ENCODE measurements at regions not wholly inside any gene's neighbourhood (a gene's known extent, or its start where the extent isn't known, plus 50 kb on each side); places are given as distances from the start of the nearest gene placed in this dataset.

DNA sequence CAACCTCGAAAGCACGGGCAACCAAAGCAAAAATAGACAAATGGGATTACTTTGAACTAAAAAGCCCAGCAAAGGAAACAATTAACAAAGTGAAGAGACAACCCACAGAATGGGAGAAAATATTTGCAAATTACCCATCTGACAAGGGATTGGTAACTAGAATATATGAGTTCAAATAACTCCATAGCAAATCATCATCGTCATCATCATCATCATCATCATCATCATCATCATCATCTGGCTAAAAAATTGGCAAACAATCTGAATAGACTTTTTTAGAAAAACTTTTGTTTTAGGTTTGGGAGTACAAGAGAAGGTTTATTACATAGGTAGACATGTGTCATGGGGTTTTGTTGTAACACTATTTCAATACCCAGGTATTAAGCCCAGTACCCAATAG lies 1239.3 kb upstream of the FAM98A start:
- no peak overlapping the region for H3K27ac ChIP-seq (ENCODE audit: low read depth in 1 of 2, low read length in 2 of 2)
- intact Hi-C loops (cut with DNase I), result no loop called here
- no peaks in the 10 kb centered on the region for H3K4me1 ChIP-seq (ENCODE audit: control insufficient read depth in 1 of 2, insufficient read depth in 2 of 2, low read length in 2 of 2)
- no peaks in the 10 kb centered on the region for H3K36me3 ChIP-seq (ENCODE audit: control insufficient read depth in 1 of 2, insufficient read depth in 2 of 2, low read length in 1 of 2)
- ATAC-seq (ENCODE audit: low FRiP score) (no peak), DNase-seq (no peak)
- 82 to 86% methylated on average over 3 of the region's 3 CpGs for WGBS, 2 donors
- H3K27me3 ChIP-seq (ENCODE audit: control insufficient read depth in 1 of 2, insufficient read depth in 2 of 2, low read length in 1 of 2), result no peaks in the 10 kb centered on the region
- H3K9me3 ChIP-seq (ENCODE audit: control insufficient read depth, low read length), result no peaks in the 10 kb centered on the region
- H3K4me3 ChIP-seq (ENCODE audit: low read length in 2 of 2), result no peak overlapping the region

DNA sequence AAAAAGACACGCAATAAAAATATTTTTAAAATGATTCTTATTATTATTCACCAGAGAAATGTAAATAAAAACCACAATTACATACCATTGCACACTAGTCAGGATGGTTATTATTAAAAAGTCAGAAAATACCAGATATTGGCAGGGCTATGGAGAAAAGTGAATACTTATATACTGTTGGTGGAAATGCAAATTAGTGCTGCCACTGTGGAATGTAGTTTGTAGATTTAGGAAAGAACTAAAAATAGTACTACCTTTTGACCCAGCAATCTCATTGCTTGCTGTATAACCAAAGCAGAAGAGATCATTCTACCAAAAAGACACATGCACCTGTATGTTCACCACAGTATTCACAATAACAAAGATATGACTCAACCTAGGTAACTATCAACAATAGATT lies 1237.3 kb upstream of the FAM98A start:
- DNase-seq, result no peak
- 64 to 65% methylated on average over 1 of the region's 1 CpG for WGBS, 2 donors
- no peaks in the 10 kb centered on the region for H3K4me1 ChIP-seq (ENCODE audit: control insufficient read depth in 1 of 2, insufficient read depth in 2 of 2, low read length in 2 of 2)
- intact Hi-C loops (cut with DNase I), result no loop called here
- no peaks in the 10 kb centered on the region for H3K36me3 ChIP-seq (ENCODE audit: control insufficient read depth in 1 of 2, insufficient read depth in 2 of 2, low read length in 1 of 2)
- H3K27me3 ChIP-seq (ENCODE audit: control insufficient read depth in 1 of 2, insufficient read depth in 2 of 2, low read length in 1 of 2), result no peaks in the 10 kb centered on the region
- ATAC-seq (ENCODE audit: low FRiP score), result no peak
- H3K27ac ChIP-seq (ENCODE audit: low read depth in 1 of 2, low read length in 2 of 2), result no peak overlapping the region
- no peak overlapping the region for H3K4me3 ChIP-seq (ENCODE audit: low read length in 2 of 2)
- no peaks in the 10 kb centered on the region for H3K9me3 ChIP-seq (ENCODE audit: control insufficient read depth, low read length)

DNA sequence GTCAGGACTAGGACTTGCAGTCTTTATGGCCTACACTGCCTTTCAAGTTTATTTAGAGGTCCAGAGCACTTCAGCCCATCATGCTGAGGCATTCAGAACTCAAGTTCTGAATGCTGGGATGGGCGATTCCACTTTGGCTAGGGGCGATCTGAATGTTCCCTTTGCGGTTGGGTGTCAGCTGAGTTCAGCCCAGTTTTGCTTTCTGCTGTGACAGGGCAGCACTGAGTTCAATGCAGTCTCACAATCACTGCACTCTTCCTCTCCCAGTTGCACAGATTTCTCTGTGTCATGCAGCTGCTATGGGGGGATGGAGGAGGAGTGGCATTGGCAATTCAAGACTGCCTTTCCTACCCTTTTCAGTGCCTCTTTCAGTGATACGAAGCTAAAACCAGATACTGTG lies 1232.0 kb upstream of the FAM98A start:
- intact Hi-C loops (cut with DNase I), result no loop called here
- Histone ChIP-seq H3K4me1 (ENCODE audit: control insufficient read depth in 1 of 2, insufficient read depth in 2 of 2, low read length in 2 of 2) (no peaks in the 10 kb centered on the region), H3K4me3 (ENCODE audit: low read length in 2 of 2) (no peak overlapping the region), H3K9me3 (ENCODE audit: control insufficient read depth, low read length) (no peaks in the 10 kb centered on the region), H3K27me3 (ENCODE audit: control insufficient read depth in 1 of 2, insufficient read depth in 2 of 2, low read length in 1 of 2) (no peaks in the 10 kb centered on the region), H3K36me3 (ENCODE audit: control insufficient read depth in 1 of 2, insufficient read depth in 2 of 2, low read length in 1 of 2) (no peaks in the 10 kb centered on the region), H3K27ac (ENCODE audit: low read depth in 1 of 2, low read length in 2 of 2) (no peak overlapping the region)
- DNase-seq (no peak), ATAC-seq (ENCODE audit: low FRiP score) (no peak)
- whole genome bisulfite sequencing, 2 donors, result 64 to 76% methylated on average over 4 of the region's 4 CpGs

DNA sequence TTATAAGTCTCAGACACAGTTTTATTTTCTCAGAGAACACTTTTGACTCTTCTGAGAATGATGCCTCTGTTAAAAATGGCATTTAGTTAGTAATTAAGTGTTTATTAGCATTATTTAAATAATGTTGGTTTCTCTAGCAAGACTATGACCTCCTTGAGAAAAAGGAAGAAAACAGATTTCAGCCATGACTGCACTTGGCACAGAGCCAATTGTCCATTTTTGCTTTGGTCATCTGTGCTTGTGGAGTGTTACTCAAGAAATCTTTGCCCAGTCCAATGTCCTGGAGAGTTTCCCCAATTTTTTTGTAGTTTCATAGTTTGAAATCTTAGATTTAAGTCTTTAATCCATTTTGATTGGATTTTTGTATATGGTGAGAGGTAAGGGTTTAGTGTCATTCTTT lies 1229.4 kb upstream of the FAM98A start:
- Histone ChIP-seq H3K36me3 (ENCODE audit: control insufficient read depth in 1 of 2, insufficient read depth in 2 of 2, low read length in 1 of 2) (no peaks in the 10 kb centered on the region), H3K27me3 (ENCODE audit: control insufficient read depth in 1 of 2, insufficient read depth in 2 of 2, low read length in 1 of 2) (no peaks in the 10 kb centered on the region), H3K4me1 (ENCODE audit: control insufficient read depth in 1 of 2, insufficient read depth in 2 of 2, low read length in 2 of 2) (no peaks in the 10 kb centered on the region), H3K27ac (ENCODE audit: low read depth in 1 of 2, low read length in 2 of 2) (no peak overlapping the region), H3K4me3 (ENCODE audit: low read length in 2 of 2) (no peak overlapping the region), H3K9me3 (ENCODE audit: control insufficient read depth, low read length) (no peaks in the 10 kb centered on the region)
- DNase-seq, result no peak
- intact Hi-C loops (cut with DNase I), result no loop called here
- ATAC-seq (ENCODE audit: low FRiP score), result no peak

DNA sequence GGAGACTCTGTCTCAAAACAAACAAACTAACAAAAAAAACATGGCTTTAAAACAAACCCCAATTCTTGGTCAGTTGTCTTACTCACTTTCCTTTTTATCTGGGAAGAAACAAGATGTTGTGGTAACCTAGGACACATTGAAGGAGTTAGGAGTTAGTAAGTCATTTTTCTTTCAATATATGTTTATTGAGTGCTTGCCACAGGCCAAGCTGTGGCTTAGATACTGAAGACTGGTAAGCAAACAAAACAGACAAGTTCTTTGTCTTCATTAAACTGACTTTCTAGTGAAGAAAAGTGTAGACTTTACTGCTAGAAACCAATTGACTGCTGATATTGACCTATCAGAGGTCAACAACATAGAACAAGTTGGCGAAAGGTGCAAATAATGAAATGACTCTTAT lies 1228.3 kb upstream of the FAM98A start:
- no peak overlapping the region for H3K27ac ChIP-seq (ENCODE audit: low read depth in 1 of 2, low read length in 2 of 2)
- no peak for DNase-seq
- WGBS, 2 donors, result 77 to 82% methylated on average over 1 of the region's 1 CpG

DNA sequence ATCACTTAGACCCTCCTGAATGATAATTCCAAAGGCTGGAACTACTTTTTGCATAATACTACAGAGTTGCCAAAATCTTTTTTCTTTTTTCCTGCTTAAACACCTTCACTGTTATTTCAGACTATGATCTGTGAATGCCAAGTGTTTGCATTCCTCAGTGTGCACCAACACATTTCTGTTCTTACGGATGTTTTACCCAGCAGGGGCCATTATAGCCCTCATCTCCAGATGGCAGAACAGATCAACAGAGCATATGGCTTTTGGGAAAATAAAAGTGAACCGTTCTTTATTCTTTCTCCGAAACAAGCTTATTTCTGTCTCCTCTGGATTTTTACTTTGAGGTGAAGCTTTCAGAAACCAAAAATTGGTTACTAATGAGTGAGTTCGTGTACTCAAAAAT lies 1226.6 kb upstream of the FAM98A start:
- 41 to 51% methylated on average over 4 of the region's 4 CpGs for WGBS, 2 donors
- Histone ChIP-seq H3K4me3 (ENCODE audit: low read length in 2 of 2) (no peak overlapping the region), H3K27ac (ENCODE audit: low read depth in 1 of 2, low read length in 2 of 2) (no peak overlapping the region), H3K9me3 (ENCODE audit: control insufficient read depth, low read length) (no peaks in the 10 kb centered on the region), H3K27me3 (ENCODE audit: control insufficient read depth in 1 of 2, insufficient read depth in 2 of 2, low read length in 1 of 2) (no peaks in the 10 kb centered on the region), H3K4me1 (ENCODE audit: control insufficient read depth in 1 of 2, insufficient read depth in 2 of 2, low read length in 2 of 2) (no peaks in the 10 kb centered on the region), H3K36me3 (ENCODE audit: control insufficient read depth in 1 of 2, insufficient read depth in 2 of 2, low read length in 1 of 2) (no peaks in the 10 kb centered on the region)
- intact Hi-C loops (cut with DNase I), result no loop called here
- ATAC-seq (ENCODE audit: low FRiP score), result no peak
- no peak for DNase-seq

More for the DNA sequence above, 1228.3 kb upstream of the FAM98A start:
- H3K36me3 ChIP-seq (ENCODE audit: control insufficient read depth in 1 of 2, insufficient read depth in 2 of 2, low read length in 1 of 2), result no peaks in the 10 kb centered on the region
- no peak for ATAC-seq (ENCODE audit: low FRiP score)
- no peak overlapping the region for H3K4me3 ChIP-seq (ENCODE audit: low read length in 2 of 2)
- H3K4me1 ChIP-seq (ENCODE audit: control insufficient read depth in 1 of 2, insufficient read depth in 2 of 2, low read length in 2 of 2), result no peaks in the 10 kb centered on the region
- H3K9me3 ChIP-seq (ENCODE audit: control insufficient read depth, low read length), result no peaks in the 10 kb centered on the region
- intact Hi-C loops (cut with DNase I), result no loop called here
- no peaks in the 10 kb centered on the region for H3K27me3 ChIP-seq (ENCODE audit: control insufficient read depth in 1 of 2, insufficient read depth in 2 of 2, low read length in 1 of 2)

DNA sequence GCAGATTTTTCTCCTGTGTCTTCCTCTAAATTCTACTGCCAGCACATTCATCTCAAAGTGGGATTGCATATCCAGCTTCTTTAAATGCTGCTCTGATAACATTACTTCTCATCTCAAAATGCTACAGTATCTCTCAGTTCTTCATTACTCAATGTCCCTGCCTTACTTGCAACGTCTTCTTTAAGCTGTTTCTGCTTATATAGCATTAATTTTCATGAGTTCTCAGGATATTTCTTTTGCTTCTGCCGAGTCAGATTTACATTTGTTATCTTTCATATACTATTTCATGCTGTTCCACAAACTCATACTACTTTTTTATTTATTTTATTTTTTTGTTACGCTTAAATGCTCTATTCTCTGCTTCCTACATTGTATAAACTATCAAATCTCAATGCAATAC lies 1223.5 kb upstream of the FAM98A start:
- ATAC-seq (ENCODE audit: low FRiP score) (no peak), DNase-seq (no peak)
- WGBS, 2 donors, result 54 to 57% methylated on average over 3 of the region's 3 CpGs
- Histone ChIP-seq H3K4me1 (ENCODE audit: control insufficient read depth in 1 of 2, insufficient read depth in 2 of 2, low read length in 2 of 2) (no peaks in the 10 kb centered on the region), H3K36me3 (ENCODE audit: control insufficient read depth in 1 of 2, insufficient read depth in 2 of 2, low read length in 1 of 2) (no peaks in the 10 kb centered on the region), H3K9me3 (ENCODE audit: control insufficient read depth, low read length) (no peaks in the 10 kb centered on the region), H3K27ac (ENCODE audit: low read depth in 1 of 2, low read length in 2 of 2) (no peak overlapping the region), H3K4me3 (ENCODE audit: low read length in 2 of 2) (no peak overlapping the region), H3K27me3 (ENCODE audit: control insufficient read depth in 1 of 2, insufficient read depth in 2 of 2, low read length in 1 of 2) (no peaks in the 10 kb centered on the region)
- intact Hi-C loops (cut with DNase I), result no loop called here

DNA sequence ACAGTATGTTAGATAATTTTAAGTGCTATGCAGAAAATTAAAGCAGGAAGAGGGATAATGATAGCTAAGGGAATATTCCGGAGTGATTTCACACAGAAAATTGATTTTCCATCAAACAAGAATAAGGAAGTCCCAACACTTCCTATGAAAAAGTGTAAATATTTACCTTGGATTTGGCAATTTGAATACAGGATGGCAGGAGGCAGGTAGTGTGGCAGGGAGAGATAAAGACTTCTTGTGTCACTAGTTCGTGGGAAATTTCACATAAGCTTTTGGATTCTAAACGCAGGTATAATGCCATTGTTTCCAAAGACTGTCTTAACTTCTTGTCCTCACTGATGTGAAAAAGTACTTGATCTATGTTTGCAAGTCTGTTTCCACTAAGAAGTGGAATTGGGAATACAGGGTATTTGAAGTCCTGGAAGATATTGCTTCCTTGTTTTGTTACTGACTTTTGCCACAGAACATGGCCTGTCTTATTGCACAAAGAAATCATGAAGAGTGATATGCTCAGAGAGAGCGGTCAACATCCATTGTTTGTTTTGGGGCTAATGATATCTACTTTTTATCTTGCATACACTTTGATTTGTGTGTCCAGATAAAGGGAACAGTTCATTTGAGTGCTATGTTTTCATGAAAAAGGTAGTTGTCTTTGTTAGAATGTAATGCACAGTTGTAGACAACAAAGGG lies 1216.1 kb upstream of the FAM98A start:
- no peak for ATAC-seq (ENCODE audit: low FRiP score)
- Histone ChIP-seq H3K36me3 (ENCODE audit: control insufficient read depth in 1 of 2, insufficient read depth in 2 of 2, low read length in 1 of 2) (no peaks in the 10 kb centered on the region), H3K4me1 (ENCODE audit: control insufficient read depth in 1 of 2, insufficient read depth in 2 of 2, low read length in 2 of 2) (no peaks in the 10 kb centered on the region), H3K27ac (ENCODE audit: low read depth in 1 of 2, low read length in 2 of 2) (no peak overlapping the region), H3K9me3 (ENCODE audit: control insufficient read depth, low read length) (no peaks in the 10 kb centered on the region), H3K4me3 (ENCODE audit: low read length in 2 of 2) (no peak overlapping the region), H3K27me3 (ENCODE audit: control insufficient read depth in 1 of 2, insufficient read depth in 2 of 2, low read length in 1 of 2) (no peaks in the 10 kb centered on the region)
- 62 to 65% methylated on average over 4 of the region's 4 CpGs for WGBS, 2 donors
- intact Hi-C loops (cut with DNase I), result no loop called here
- no peak for DNase-seq

DNA sequence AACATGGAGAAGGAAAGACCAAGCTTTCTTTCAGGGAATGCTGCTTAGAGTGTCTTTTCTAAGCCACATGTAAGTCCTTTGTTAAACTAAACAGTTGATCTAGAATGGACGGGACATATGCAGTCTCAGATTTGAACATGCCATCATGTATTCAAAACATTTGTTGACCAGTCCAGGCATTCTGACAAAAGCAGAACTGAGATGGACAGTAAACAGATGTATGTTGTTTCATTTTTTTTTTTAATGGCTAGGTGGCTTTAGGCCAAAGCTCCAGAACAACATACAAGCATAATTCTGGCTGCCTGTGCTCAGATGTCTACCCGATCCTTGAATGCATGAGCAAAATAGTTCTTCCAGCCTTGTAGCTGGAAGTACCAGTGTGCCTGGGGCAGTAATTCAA lies 1211.4 kb upstream of the FAM98A start:
- Histone ChIP-seq H3K36me3 (ENCODE audit: control insufficient read depth in 1 of 2, insufficient read depth in 2 of 2, low read length in 1 of 2) (no peaks in the 10 kb centered on the region), H3K4me1 (ENCODE audit: control insufficient read depth in 1 of 2, insufficient read depth in 2 of 2, low read length in 2 of 2) (no peaks in the 10 kb centered on the region), H3K27me3 (ENCODE audit: control insufficient read depth in 1 of 2, insufficient read depth in 2 of 2, low read length in 1 of 2) (no peaks in the 10 kb centered on the region), H3K9me3 (ENCODE audit: control insufficient read depth, low read length) (no peaks in the 10 kb centered on the region), H3K27ac (ENCODE audit: low read depth in 1 of 2, low read length in 2 of 2) (no peak overlapping the region), H3K4me3 (ENCODE audit: low read length in 2 of 2) (no peak overlapping the region)
- ATAC-seq (ENCODE audit: low FRiP score), result no peak
- intact Hi-C loops (cut with DNase I), result no loop called here
- DNase-seq, result no peak
- 63 to 64% methylated on average over 2 of the region's 2 CpGs for WGBS, 2 donors

Data from aorta (tissue), 5 donors.